Sigmoid colon (tissue), 4 donors: ENCODE measurements at regions not wholly inside any gene's neighbourhood (a gene's known extent, or its start where the extent isn't known, plus 50 kb on each side); places are given as distances from the start of the nearest gene placed in this dataset.

Source experiments
- CTCF ChIP-seq, 4 experiments: fragments of 450-650 bp in 3 of 4; fragments of 200-600 bp in 1 of 4; IDR thresholded peaks; one replicate each; pipeline ENCODE4 v1.5.1; 2016 to 2019; ENCODE audit warnings: antibody characterized with exemption in 4 of 4, mild to moderate bottlenecking in 3 of 4, moderate library complexity in 2 of 4
- POLR2A ChIP-seq, 2 donors: fragments of 450-650 bp; IDR thresholded peaks; one replicate each; pipeline ENCODE4 v1.6.1; 2016; ENCODE audit warnings: antibody characterized with exemption in 2 of 2, mild to moderate bottlenecking in 2 of 2, moderate library complexity in 2 of 2
- POLR2AphosphoS5 ChIP-seq, 4 donors: sonication (generic); formaldehyde crosslinking; IDR thresholded peaks; one replicate each; pipeline ENCODE4 v1.6.1; 2017; ENCODE audit warnings: antibody characterized with exemption in 4 of 4

GRCh38 chr6:145544514-145544913, 190.8 kb downstream of the EPM2A start:
- TF ChIP-seq CTCF (IDR thresholded peaks at IDR 0.05) = no peak
- TF ChIP-seq POLR2AphosphoS5 (IDR thresholded peaks at IDR 0.05) = no peak
- no peak for TF ChIP-seq POLR2A (IDR thresholded peaks at IDR 0.05)
